Uterus (tissue), 3 donors: ENCODE measurements at regions not wholly inside any gene's neighbourhood (a gene's known extent, or its start where the extent isn't known, plus 50 kb on each side); places are given as distances from the start of the nearest gene placed in this dataset.

Experiments
- DNase-seq, 2 donors: peaks; one replicate each; pipeline ENCODE4 v3.0.0-alpha.2; 2019 to 2020
- H3K27ac ChIP-seq, 2 donors: fragments of 200-600 bp; sonication (generic); 1 replicate in 1 of 2; 2 replicates in 1 of 2; pipeline ENCODE4 v1.5.1; 2016 to 2018
- H3K27me3 ChIP-seq, 2 donors: fragments of 200-600 bp; sonication (generic); one replicate each; pipeline ENCODE4 v1.5.1; 2018 to 2019; ENCODE audit warnings: control low read depth in 1 of 2
- H3K36me3 ChIP-seq, 2 donors: fragments of 200-600 bp; sonication (generic); one replicate each; pipeline ENCODE4 v1.5.1; 2019; ENCODE audit warnings: control low read depth in 1 of 2
- H3K4me1 ChIP-seq, 2 donors: fragments of 200-600 bp; sonication (generic); one replicate each; pipeline ENCODE4 v1.5.1; 2018 to 2019; ENCODE audit warnings: control low read depth in 1 of 2
- H3K4me3 ChIP-seq, 2 donors: fragments of 200-600 bp; sonication (generic); 1 replicate in 1 of 2; 2 replicates in 1 of 2; pipeline ENCODE4 v1.5.1; 2018 to 2019; ENCODE audit warnings: mild to moderate bottlenecking in 1 of 2
- H3K9me3 ChIP-seq, 2 donors: fragments of 200-600 bp; sonication (generic); one replicate each; pipeline ENCODE4 v1.5.1; 2019; ENCODE audit warnings: control low read depth in 1 of 2
- CTCF ChIP-seq, 4 experiments: fragments of 200-600 bp in 2 of 4; fragments of 450-650 bp in 2 of 4; sonication (generic) in 2 of 4; IDR thresholded peaks; one replicate each; pipeline ENCODE4 v1.5.1; 2016 to 2019; ENCODE audit warnings: antibody characterized with exemption in 4 of 4, mild to moderate bottlenecking in 2 of 4, moderate library complexity in 1 of 4
- POLR2A ChIP-seq, 2 donors: fragments of 450-650 bp; IDR thresholded peaks; one replicate each; pipeline ENCODE4 v1.6.1; 2016; ENCODE audit warnings: antibody characterized with exemption in 2 of 2, mild to moderate bottlenecking in 1 of 2, moderate library complexity in 1 of 2
- intact Hi-C: fragments of 100-400 bp; cut with DNase I; formaldehyde crosslinking; loops from one replicate; pipeline ENCODE4 v1.15.1; 2023; ENCODE audit warnings: low total_unique reads
- donor health status: DM: yes; HTN: yes; CAD: no.

GRCh38 chr2:81282151-81282769 lies 977.7 kb upstream of the LRRTM1 start:
- Histone ChIP-seq H3K4me1 (no peaks in the 10 kb centered on the region), H3K36me3 (no peaks in the 10 kb centered on the region), H3K4me3 (no peak overlapping the region), H3K27me3 (no peaks in the 10 kb centered on the region), H3K27ac (no peak overlapping the region), H3K9me3 (no peaks in the 10 kb centered on the region)
- TF ChIP-seq POLR2A (IDR thresholded peaks at IDR 0.05) (no peak), CTCF (IDR thresholded peaks at IDR 0.05) (no peak)
- intact Hi-C loops = no loop called here
- DNase-seq = no peak

- intact Hi-C loops = no loop called here
- TF ChIP-seq POLR2A (IDR thresholded peaks at IDR 0.05) (no peak), CTCF (IDR thresholded peaks at IDR 0.05) (no peak)
- Histone ChIP-seq H3K27me3 (no peaks in the 10 kb centered on the region), H3K4me3 (no peak overlapping the region), H3K4me1 (no peaks in the 10 kb centered on the region), H3K27ac (no peak overlapping the region), H3K9me3 (no peaks in the 10 kb centered on the region), H3K36me3 (no peaks in the 10 kb centered on the region)
- no peak for DNase-seq
These were observed 972.0 kb upstream of the LRRTM1 start for GRCh38 chr2:81276595-81276994.

GRCh38 chr2:81266106-81266505 lies 961.6 kb upstream of the LRRTM1 start:
- H3K27me3 ChIP-seq = no peaks in the 10 kb centered on the region
- H3K27ac ChIP-seq = no peak overlapping the region
- intact Hi-C loops = no loop called here
- TF ChIP-seq CTCF (IDR thresholded peaks at IDR 0.05) = no peak
- TF ChIP-seq POLR2A (IDR thresholded peaks at IDR 0.05) = no peak
- no peak for DNase-seq
- no peaks in the 10 kb centered on the region for H3K4me1 ChIP-seq
- no peaks in the 10 kb centered on the region for H3K9me3 ChIP-seq
- H3K4me3 ChIP-seq = no peak overlapping the region
- peaks cover 0 to 3% of the 10 kb centered on the region in 2 donors for H3K36me3 ChIP-seq

- H3K27me3 ChIP-seq = no peaks in the 10 kb centered on the region
- DNase-seq = no peak
- H3K4me1 ChIP-seq = no peaks in the 10 kb centered on the region
- intact Hi-C loops = no loop called here
- H3K9me3 ChIP-seq = no peaks in the 10 kb centered on the region
- TF ChIP-seq CTCF (IDR thresholded peaks at IDR 0.05) = no peak
- TF ChIP-seq POLR2A (IDR thresholded peaks at IDR 0.05) = no peak
- no peak overlapping the region for H3K27ac ChIP-seq
- H3K4me3 ChIP-seq = no peak overlapping the region
- peaks cover 0 to 3% of the 10 kb centered on the region in 2 donors for H3K36me3 ChIP-seq
These were observed 959.4 kb upstream of the LRRTM1 start for GRCh38 chr2:81263989-81264388.

GRCh38 chr2:81260320-81260719 lies 955.8 kb upstream of the LRRTM1 start:
- Histone ChIP-seq H3K27ac (no peak overlapping the region), H3K4me3 (no peak overlapping the region), H3K27me3 (no peaks in the 10 kb centered on the region), H3K4me1 (no peaks in the 10 kb centered on the region), H3K36me3 (peaks cover 0 to 3% of the 10 kb centered on the region in 2 donors), H3K9me3 (no peaks in the 10 kb centered on the region)
- DNase-seq = no peak
- no peak for TF ChIP-seq POLR2A (IDR thresholded peaks at IDR 0.05)
- TF ChIP-seq CTCF (IDR thresholded peaks at IDR 0.05) = no peak
- intact Hi-C loops = no loop called here
